ENCODE measurements at regions not wholly inside any gene's neighbourhood (a gene's known extent, or its start where the extent isn't known, plus 50 kb on each side); places are given as distances from the start of the nearest gene placed in this dataset.
A peak's percentile ranks its signal among the peaks of the same experiment; 100 is the strongest.

GRCh38 chr7:142461437-142461836 is 203.6 kb upstream of the PRSS58 start:
- H3K27ac Mint-ChIP-seq, result no peak overlapping the region
- TF ChIP-seq, protein P1, sequence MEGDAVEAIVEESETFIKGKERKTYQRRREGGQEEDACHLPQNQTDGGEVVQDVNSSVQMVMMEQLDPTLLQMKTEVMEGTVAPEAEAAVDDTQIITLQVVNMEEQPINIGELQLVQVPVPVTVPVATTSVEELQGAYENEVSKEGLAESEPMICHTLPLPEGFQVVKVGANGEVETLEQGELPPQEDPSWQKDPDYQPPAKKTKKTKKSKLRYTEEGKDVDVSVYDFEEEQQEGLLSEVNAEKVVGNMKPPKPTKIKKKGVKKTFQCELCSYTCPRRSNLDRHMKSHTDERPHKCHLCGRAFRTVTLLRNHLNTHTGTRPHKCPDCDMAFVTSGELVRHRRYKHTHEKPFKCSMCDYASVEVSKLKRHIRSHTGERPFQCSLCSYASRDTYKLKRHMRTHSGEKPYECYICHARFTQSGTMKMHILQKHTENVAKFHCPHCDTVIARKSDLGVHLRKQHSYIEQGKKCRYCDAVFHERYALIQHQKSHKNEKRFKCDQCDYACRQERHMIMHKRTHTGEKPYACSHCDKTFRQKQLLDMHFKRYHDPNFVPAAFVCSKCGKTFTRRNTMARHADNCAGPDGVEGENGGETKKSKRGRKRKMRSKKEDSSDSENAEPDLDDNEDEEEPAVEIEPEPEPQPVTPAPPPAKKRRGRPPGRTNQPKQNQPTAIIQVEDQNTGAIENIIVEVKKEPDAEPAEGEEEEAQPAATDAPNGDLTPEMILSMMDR (IDR thresholded peaks at IDR 0.05; ENCODE audit: unreplicated experiment), result no peak
- no peak overlapping the region for H3K4me3 Mint-ChIP-seq
- H3K36me3 Mint-ChIP-seq, result no peaks in the 10 kb centered on the region
- peaks cover 9% of the 10 kb centered on the region for H3K4me1 Mint-ChIP-seq
- peaks cover 40% of the 10 kb centered on the region for H3K27me3 Mint-ChIP-seq (ENCODE audit: low read depth)
- no peak for DNase-seq (ENCODE audit: low spot score in 2 of 2, unreplicated experiment in 2 of 2)
- no peaks in the 10 kb centered on the region for H3K9me3 Mint-ChIP-seq

DNA sequence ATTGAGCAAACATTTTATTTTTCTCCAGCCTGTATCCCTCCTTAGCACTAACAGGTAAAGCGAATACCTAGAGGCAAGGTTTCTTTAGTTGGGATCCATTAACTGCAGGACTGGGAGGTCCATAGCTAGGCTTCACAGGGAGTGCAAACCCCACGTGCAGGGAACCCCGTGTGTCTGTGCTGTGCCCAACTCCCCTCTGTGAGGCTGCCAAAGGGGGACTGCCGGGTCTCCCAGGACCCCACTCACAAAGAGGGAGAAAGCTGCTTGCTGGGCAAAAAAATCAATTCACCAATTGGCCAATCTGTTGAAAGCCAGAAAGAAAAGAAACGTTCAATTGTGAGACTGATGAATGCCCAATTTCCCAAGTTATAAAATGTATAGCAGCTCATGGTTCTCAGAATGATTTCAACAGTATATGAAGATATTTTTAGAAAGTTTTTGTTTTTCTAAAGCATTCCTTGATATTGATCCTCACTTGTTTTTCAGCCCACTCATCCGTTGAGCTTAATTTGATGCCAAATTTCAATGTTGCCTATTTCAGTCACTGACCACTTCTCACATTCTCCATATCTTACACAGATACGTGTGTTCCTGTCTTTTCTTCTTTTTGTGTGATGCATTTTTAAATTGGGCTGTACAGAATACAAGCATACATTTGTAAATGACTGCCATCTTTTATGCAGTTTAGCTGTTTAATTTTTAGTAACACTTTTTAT is 202.7 kb upstream of the PRSS58 start:
- Mint-ChIP-seq H3K4me3 (no peak overlapping the region), H3K36me3 (no peaks in the 10 kb centered on the region), H3K27ac (no peak overlapping the region), H3K4me1 (peaks cover 9% of the 10 kb centered on the region), H3K27me3 (ENCODE audit: low read depth) (peaks cover 38% of the 10 kb centered on the region), H3K9me3 (no peaks in the 10 kb centered on the region)
- TF ChIP-seq, protein P1 (IDR thresholded peaks at IDR 0.05; ENCODE audit: unreplicated experiment), result no peak
- no peak for DNase-seq (ENCODE audit: low spot score in 2 of 2, unreplicated experiment in 2 of 2)

DNA sequence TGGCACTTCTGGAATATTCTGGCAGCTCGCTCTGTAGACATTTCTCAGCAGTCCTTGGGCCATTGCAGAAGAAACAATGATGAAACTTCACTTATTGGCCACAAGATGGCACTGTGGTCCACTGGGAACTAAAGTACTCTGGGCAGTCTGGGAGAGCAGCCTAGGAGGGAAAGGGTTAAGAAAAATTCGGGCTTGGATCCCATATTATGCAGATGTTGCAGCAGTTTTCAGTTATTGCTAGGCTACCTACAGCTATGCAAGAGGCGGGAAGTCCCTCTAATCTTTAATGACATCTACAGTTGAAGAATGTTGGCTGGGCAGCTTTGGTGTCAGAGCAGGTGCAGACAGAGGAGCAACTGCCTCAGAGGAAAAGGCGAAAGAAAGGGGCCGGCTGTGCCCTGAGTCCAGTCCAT is 201.7 kb upstream of the PRSS58 start:
- TF ChIP-seq, protein P1 (IDR thresholded peaks at IDR 0.05; ENCODE audit: unreplicated experiment), result peak; percentile 66
- Mint-ChIP-seq H3K27me3 (ENCODE audit: low read depth) (peaks cover 35% of the 10 kb centered on the region), H3K27ac (no peak overlapping the region), H3K9me3 (no peaks in the 10 kb centered on the region), H3K4me1 (peaks cover 9% of the 10 kb centered on the region), H3K36me3 (no peaks in the 10 kb centered on the region), H3K4me3 (no peak overlapping the region)
- DNase-seq (ENCODE audit: low spot score in 2 of 2, unreplicated experiment in 2 of 2), result no peak

GRCh38 chr7:142457146-142457703 is 199.4 kb upstream of the PRSS58 start:
- H3K9me3 Mint-ChIP-seq, result no peaks in the 10 kb centered on the region
- H3K27ac Mint-ChIP-seq, result no peak overlapping the region
- no peak for DNase-seq (ENCODE audit: low spot score in 2 of 2, unreplicated experiment in 2 of 2)
- TF ChIP-seq, protein P1 (IDR thresholded peaks at IDR 0.05; ENCODE audit: unreplicated experiment), result no peak
- H3K27me3 Mint-ChIP-seq (ENCODE audit: low read depth), result peaks cover 35% of the 10 kb centered on the region
- no peak overlapping the region for H3K4me3 Mint-ChIP-seq
- peaks cover 9% of the 10 kb centered on the region for H3K4me1 Mint-ChIP-seq
- H3K36me3 Mint-ChIP-seq, result no peaks in the 10 kb centered on the region

DNA sequence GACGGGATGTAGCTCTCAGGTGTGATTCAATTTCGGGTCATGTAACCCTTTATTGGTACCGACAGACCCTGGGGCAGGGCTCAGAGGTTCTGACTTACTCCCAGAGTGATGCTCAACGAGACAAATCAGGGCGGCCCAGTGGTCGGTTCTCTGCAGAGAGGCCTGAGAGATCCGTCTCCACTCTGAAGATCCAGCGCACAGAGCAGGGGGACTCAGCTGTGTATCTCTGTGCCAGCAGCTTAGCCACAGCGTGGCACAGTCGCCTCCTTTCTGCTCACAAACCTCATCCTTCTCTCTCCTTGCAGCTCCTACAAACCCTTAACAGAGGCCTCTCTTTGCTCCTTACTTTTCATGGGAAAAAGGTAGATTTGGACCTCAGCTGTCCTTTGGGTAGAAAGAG is 197.5 kb upstream of the PRSS58 start:
- H3K27ac Mint-ChIP-seq, result no peak overlapping the region
- peaks cover 9% of the 10 kb centered on the region for H3K4me1 Mint-ChIP-seq
- H3K9me3 Mint-ChIP-seq, result no peaks in the 10 kb centered on the region
- no peak for DNase-seq (ENCODE audit: low spot score in 2 of 2, unreplicated experiment in 2 of 2)
- H3K4me3 Mint-ChIP-seq, result no peak overlapping the region
- H3K27me3 Mint-ChIP-seq (ENCODE audit: low read depth), result peaks cover 26% of the 10 kb centered on the region
- TF ChIP-seq, protein P1 (IDR thresholded peaks at IDR 0.05; ENCODE audit: unreplicated experiment), result no peak
- no peaks in the 10 kb centered on the region for H3K36me3 Mint-ChIP-seq

Data from mesothelial cell of epicardium (in vitro differentiated cells).